ENCODE measurements at regions not wholly inside any gene's neighbourhood (a gene's known extent, or its start where the extent isn't known, plus 50 kb on each side); places are given as distances from the start of the nearest gene placed in this dataset.

- Histone ChIP-seq H3K27ac (no peak overlapping the region), H3K4me3 (no peak overlapping the region), H3K36me3 (ENCODE audit: insufficient read depth, low read length) (no peaks in the 10 kb centered on the region), H3K9ac (ENCODE audit: insufficient read length) (no peak overlapping the region), H3K9me3 (ENCODE audit: low read depth, low read length) (no peaks in the 10 kb centered on the region)
- DNase-seq (ENCODE audit: low read depth, low spot score): no peak
- TF ChIP-seq POLR2AphosphoS5 (IDR thresholded peaks at IDR 0.05; ENCODE audit: borderline replicate concordance, low read depth, low read length): no peak
- no peak for TF ChIP-seq FOXP2 (optimal IDR thresholded peaks at IDR 0.05; ENCODE audit: control extremely low read depth, extremely low read length, insufficient read depth)
- TF ChIP-seq EZH2 (IDR thresholded peaks at IDR 0.05): no peak
Measured at GRCh38 chr21:24895885-24896734, 711.2 kb downstream of the MRPL39 start.

DNA sequence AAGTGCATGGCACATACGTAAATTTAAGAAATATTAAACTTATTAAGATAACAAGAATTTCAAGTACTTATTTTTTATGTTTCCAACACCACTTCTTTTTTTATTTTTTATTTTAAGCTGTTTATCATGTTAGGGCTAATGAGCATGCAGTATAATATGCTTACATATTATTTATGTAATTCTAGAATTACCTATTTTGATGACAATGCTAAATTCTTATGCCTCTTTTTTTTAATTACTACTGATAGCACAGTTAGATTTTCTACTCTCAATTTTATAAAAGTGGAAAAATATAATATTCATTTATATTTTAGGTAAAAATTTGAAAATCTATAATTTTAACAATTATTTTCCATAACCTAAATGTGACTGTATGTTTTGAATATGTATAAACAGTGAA is 713.0 kb downstream of the MRPL39 start:
- H3K4me3 ChIP-seq: no peak overlapping the region
- no peaks in the 10 kb centered on the region for H3K9me3 ChIP-seq (ENCODE audit: low read depth, low read length)
- DNase-seq (ENCODE audit: low read depth, low spot score): no peak
- H3K9ac ChIP-seq (ENCODE audit: insufficient read length): no peak overlapping the region
- H3K36me3 ChIP-seq (ENCODE audit: insufficient read depth, low read length): no peaks in the 10 kb centered on the region
- H3K27ac ChIP-seq: no peak overlapping the region
- TF ChIP-seq POLR2AphosphoS5 (IDR thresholded peaks at IDR 0.05; ENCODE audit: borderline replicate concordance, low read depth, low read length) (no peak), EZH2 (IDR thresholded peaks at IDR 0.05) (no peak), FOXP2 (optimal IDR thresholded peaks at IDR 0.05; ENCODE audit: control extremely low read depth, extremely low read length, insufficient read depth) (no peak)

GRCh38 chr21:24890021-24890420 is 717.3 kb downstream of the MRPL39 start:
- TF ChIP-seq FOXP2 (optimal IDR thresholded peaks at IDR 0.05; ENCODE audit: control extremely low read depth, extremely low read length, insufficient read depth): no peak
- TF ChIP-seq POLR2AphosphoS5 (IDR thresholded peaks at IDR 0.05; ENCODE audit: borderline replicate concordance, low read depth, low read length): no peak
- TF ChIP-seq EZH2 (IDR thresholded peaks at IDR 0.05): no peak

GRCh38 chr21:24881506-24881905 is 725.8 kb downstream of the MRPL39 start:
- no peak for TF ChIP-seq POLR2AphosphoS5 (IDR thresholded peaks at IDR 0.05; ENCODE audit: borderline replicate concordance, low read depth, low read length)
- no peak for TF ChIP-seq EZH2 (IDR thresholded peaks at IDR 0.05)
- TF ChIP-seq FOXP2 (optimal IDR thresholded peaks at IDR 0.05; ENCODE audit: control extremely low read depth, extremely low read length, insufficient read depth): no peak
- Histone ChIP-seq H3K36me3 (ENCODE audit: insufficient read depth, low read length) (no peaks in the 10 kb centered on the region), H3K9me3 (ENCODE audit: low read depth, low read length) (no peaks in the 10 kb centered on the region), H3K27ac (no peak overlapping the region), H3K9ac (ENCODE audit: insufficient read length) (no peak overlapping the region), H3K4me3 (no peak overlapping the region)
- DNase-seq (ENCODE audit: low read depth, low spot score): no peak

More at GRCh38 chr21:24890021-24890420, 717.3 kb downstream of the MRPL39 start:
- Histone ChIP-seq H3K4me3 (no peak overlapping the region), H3K9ac (ENCODE audit: insufficient read length) (no peak overlapping the region), H3K9me3 (ENCODE audit: low read depth, low read length) (no peaks in the 10 kb centered on the region), H3K36me3 (ENCODE audit: insufficient read depth, low read length) (no peaks in the 10 kb centered on the region), H3K27ac (no peak overlapping the region)
- no peak for DNase-seq (ENCODE audit: low read depth, low spot score)

GRCh38 chr21:24870633-24871032 is 736.6 kb downstream of the MRPL39 start:
- H3K36me3 ChIP-seq (ENCODE audit: insufficient read depth, low read length): no peaks in the 10 kb centered on the region
- TF ChIP-seq EZH2 (IDR thresholded peaks at IDR 0.05) (no peak), FOXP2 (optimal IDR thresholded peaks at IDR 0.05; ENCODE audit: control extremely low read depth, extremely low read length, insufficient read depth) (no peak), POLR2AphosphoS5 (IDR thresholded peaks at IDR 0.05; ENCODE audit: borderline replicate concordance, low read depth, low read length) (no peak)
- no peak overlapping the region for H3K27ac ChIP-seq
- no peak overlapping the region for H3K9ac ChIP-seq (ENCODE audit: insufficient read length)
- H3K4me3 ChIP-seq: no peak overlapping the region
- no peaks in the 10 kb centered on the region for H3K9me3 ChIP-seq (ENCODE audit: low read depth, low read length)
- no peak for DNase-seq (ENCODE audit: low read depth, low spot score)

DNA sequence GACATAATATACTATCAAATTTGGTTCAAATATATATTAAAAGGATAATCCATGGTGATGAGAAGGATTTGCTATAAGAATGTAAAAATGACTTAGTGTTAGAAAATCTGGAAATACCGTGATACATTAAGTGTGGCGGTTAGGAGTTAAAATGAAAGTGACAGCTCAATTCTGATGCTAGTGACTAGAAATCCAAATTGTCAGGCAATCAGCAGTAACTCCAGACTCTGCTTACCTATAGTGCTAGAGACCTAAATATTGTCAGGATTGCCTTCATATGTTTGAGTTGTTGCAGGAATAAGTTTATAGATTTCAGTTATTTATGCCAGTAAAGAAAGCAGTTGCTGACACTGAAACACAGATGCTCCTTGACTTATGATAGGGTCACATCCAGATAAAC is 737.4 kb downstream of the MRPL39 start:
- DNase-seq (ENCODE audit: low read depth, low spot score): no peak
- Histone ChIP-seq H3K36me3 (ENCODE audit: insufficient read depth, low read length) (no peaks in the 10 kb centered on the region), H3K9ac (ENCODE audit: insufficient read length) (no peak overlapping the region), H3K27ac (no peak overlapping the region), H3K9me3 (ENCODE audit: low read depth, low read length) (no peaks in the 10 kb centered on the region), H3K4me3 (no peak overlapping the region)
- no peak for TF ChIP-seq EZH2 (IDR thresholded peaks at IDR 0.05)
- TF ChIP-seq FOXP2 (optimal IDR thresholded peaks at IDR 0.05; ENCODE audit: control extremely low read depth, extremely low read length, insufficient read depth): no peak
- TF ChIP-seq POLR2AphosphoS5 (IDR thresholded peaks at IDR 0.05; ENCODE audit: borderline replicate concordance, low read depth, low read length): no peak

DNA sequence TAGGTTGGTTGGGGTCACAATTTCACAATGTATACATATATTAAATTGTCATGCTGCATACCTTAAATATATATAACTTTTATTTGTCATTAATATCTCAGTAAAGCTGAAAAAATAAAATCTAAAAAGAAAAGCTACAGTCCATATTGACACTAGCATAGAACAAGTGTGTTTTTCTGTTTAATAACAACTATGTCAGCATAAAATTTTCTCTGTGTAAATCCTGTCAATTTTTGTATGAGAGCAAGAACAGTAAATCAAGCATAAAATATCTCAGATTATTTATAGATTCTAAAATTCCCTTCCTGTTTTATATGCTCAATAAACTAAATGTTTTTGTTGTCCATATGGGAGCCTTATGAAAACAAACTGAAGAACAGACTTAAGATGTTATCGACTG is 739.2 kb downstream of the MRPL39 start:
- H3K36me3 ChIP-seq (ENCODE audit: insufficient read depth, low read length): no peaks in the 10 kb centered on the region
- TF ChIP-seq POLR2AphosphoS5 (IDR thresholded peaks at IDR 0.05; ENCODE audit: borderline replicate concordance, low read depth, low read length) (no peak), EZH2 (IDR thresholded peaks at IDR 0.05) (no peak), FOXP2 (optimal IDR thresholded peaks at IDR 0.05; ENCODE audit: control extremely low read depth, extremely low read length, insufficient read depth) (no peak)
- no peak overlapping the region for H3K4me3 ChIP-seq
- DNase-seq (ENCODE audit: low read depth, low spot score): no peak
- H3K27ac ChIP-seq: no peak overlapping the region
- H3K9me3 ChIP-seq (ENCODE audit: low read depth, low read length): no peaks in the 10 kb centered on the region
- H3K9ac ChIP-seq (ENCODE audit: insufficient read length): no peak overlapping the region

- TF ChIP-seq POLR2AphosphoS5 (IDR thresholded peaks at IDR 0.05; ENCODE audit: borderline replicate concordance, low read depth, low read length): no peak
- TF ChIP-seq EZH2 (IDR thresholded peaks at IDR 0.05): no peak
- TF ChIP-seq FOXP2 (optimal IDR thresholded peaks at IDR 0.05; ENCODE audit: control extremely low read depth, extremely low read length, insufficient read depth): no peak
- peak overlapping the region; percentile 10; the same call in 1 of the 2 replicates for H3K27ac ChIP-seq
- no peaks in the 10 kb centered on the region for H3K9me3 ChIP-seq (ENCODE audit: low read depth, low read length)
- DNase-seq (ENCODE audit: low read depth, low spot score): no peak
- no peaks in the 10 kb centered on the region for H3K36me3 ChIP-seq (ENCODE audit: insufficient read depth, low read length)
- no peak overlapping the region for H3K9ac ChIP-seq (ENCODE audit: insufficient read length)
- no peak overlapping the region for H3K4me3 ChIP-seq
Measured at GRCh38 chr21:24861471-24861870, 745.8 kb downstream of the MRPL39 start.

All from SK-N-MC (cell line).